GM18511 (cell line): ENCODE measurements at regions not wholly inside any gene's neighbourhood (a gene's known extent, or its start where the extent isn't known, plus 50 kb on each side); places are given as distances from the start of the nearest gene placed in this dataset.
"Not testable (repeated sequence)": the region's sequence is repeated elsewhere in the genome, so short reads cannot be mapped to it uniquely, and the experiment has no call there.

ENCODE experiments used
- ATAC-seq: cut with Tn5 transposase; IDR thresholded peaks from one replicate; pipeline ENCODE4 v1.9.1; 2021; ENCODE audit warnings: mild to moderate bottlenecking, moderate library complexity; ENCODE audit not compliant: unreplicated experiment

DNA sequence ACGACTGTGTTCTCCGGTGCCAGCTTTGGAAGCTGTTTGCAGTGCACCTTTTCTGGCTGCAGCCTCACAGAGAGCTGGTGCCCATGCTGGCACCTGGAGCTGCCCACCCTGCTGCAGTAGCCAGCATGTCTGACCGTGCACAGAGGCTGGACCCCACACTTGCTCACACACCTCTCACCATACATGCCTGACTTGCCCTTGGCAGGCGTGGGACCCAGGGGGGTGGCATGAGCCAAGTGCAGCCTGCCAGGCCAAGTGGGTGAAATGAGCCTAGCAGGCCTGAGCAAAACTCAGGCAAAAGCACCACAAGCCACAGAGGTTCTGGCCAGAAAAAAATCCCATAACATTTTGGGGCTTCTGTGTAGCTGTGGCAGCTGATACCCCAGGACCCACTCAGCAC is 258.8 kb downstream of the XPNPEP1 start:
- no peak for ATAC-seq

DNA sequence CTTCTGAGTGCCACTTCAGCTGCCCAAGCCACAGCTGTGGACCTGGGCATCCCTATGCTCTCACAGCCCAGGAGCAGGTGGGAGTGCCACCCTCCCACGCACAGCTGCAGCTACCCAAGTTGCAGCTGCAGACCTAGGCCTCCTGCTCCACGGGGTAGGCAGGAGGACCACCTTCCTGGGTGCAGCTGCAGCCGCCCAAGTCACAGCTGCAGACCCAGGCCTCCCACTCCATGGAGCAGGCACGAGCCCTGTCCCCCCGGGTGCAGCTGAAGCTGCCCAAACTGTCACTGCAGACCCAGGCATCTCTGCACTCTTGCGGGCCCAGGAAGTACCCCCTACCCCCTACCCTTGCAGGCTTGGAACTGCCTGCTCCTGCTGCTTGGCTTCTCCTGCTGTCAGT is 260.2 kb downstream of the XPNPEP1 start:
- no peak for ATAC-seq

DNA sequence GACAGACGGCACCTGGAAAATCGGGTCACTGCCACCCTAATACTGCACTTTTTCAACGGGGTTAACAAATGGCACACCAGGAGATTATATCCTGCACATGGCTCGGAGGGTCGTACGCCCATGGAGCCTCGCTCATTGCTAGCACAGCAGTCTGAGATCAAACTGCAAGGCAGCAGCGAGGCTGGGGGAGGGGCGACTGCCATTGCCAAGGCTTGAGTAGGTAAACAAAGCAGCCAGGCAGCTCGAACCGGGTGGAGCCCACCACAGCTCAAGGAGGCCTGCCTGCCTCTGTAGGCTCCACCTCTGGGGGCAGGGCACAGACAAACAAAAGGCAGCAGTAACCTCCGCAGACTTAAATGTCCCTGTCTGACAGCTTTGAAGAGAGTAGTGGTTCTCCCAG is 270.7 kb downstream of the XPNPEP1 start:
- ATAC-seq, result not testable (repeated sequence)

DNA sequence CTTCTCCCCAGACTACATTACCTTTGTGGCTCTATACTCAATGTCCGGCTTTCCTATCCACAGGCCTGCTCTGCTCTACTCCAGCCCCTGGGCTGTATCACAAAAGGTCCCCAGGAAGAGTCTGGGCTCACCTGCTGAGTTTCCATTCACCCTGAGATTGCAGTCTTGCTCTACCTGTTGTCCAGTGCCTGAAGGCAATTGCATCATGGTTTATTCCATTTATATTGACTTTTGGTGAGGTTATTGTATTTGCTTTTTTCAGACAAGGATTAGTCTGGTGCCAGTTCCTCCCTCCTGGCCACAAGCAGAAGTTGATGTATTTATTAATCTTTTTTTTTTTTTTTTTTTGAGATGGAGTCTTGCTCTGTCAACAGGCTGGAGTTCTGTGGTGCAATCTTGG is 273.1 kb downstream of the XPNPEP1 start:
- ATAC-seq, result no peak

DNA sequence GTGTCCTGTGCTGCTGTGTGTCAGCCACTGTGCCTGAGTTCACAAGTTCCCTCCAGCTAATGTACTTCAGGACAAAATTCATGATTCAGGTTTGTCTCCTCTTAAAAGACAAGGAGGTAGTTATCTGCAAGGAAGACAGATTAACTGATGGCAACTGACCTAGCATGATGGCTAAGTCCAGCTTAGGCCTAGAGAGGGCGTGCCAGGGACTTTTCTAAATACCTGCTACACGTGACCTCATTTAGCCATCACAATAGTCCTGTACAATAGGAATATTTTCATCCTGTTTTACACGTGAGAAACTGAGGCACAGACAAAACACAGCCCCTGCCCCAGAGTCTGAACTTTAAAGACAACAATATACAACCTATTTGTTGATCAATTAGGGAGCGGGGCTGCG is 275.7 kb downstream of the XPNPEP1 start:
- no peak for ATAC-seq

DNA sequence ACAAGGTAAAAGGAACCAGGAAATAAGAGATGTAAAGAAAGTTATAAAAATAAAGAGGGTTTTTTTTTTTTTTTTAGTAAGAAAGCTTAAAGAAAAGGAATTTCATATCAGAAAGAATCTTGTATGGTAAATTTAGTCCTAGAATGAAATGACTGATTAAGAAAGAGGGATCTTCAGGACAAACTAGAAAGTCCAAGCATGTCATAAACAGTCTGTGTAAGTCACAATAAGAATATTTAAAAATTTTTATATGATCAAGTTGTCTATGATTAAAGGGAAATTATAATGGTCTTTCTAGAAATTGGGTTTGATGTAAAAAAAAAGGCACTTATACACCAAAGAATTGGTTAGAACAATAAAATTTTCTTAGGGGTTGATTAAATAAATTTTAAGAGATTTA is 289.5 kb downstream of the XPNPEP1 start:
- ATAC-seq, result no peak

DNA sequence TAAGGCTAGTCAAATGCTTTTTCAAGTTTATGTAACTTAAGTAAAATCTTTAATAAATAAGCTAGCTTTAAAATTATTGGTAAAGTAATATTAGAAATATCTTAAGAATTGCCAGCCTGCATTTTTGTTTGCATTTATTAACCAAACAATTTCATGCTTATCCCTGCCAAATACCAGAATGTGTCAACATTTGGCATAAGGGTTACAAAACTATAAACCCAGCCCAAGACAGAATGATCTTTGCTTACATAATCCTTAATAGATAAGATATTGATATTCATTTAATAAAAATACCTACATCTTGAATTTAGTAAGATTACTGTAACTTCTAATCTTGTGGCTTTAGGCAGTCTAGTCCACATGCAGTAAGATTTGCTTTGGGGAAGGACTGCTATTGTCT is 290.3 kb downstream of the XPNPEP1 start:
- not testable (repeated sequence) for ATAC-seq

DNA sequence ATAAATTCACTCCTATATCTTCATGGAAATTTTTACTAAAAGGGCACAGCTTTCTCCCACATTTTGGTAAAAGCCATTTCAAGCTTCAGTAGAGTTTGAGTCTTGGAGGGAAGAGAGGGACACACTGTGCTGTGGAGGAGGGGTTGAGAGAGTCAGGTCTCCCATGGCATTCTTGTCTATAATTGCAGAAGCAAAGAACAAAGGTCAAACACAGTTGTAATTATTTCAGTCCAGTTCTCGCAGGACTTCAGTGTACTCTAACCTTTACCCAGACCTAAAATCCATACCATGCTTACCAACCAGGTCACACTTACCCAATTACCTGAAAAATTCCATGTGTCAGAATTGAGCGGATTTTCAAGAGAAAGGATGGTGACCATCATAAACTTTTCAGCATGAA is 298.4 kb downstream of the XPNPEP1 start:
- no peak for ATAC-seq

DNA sequence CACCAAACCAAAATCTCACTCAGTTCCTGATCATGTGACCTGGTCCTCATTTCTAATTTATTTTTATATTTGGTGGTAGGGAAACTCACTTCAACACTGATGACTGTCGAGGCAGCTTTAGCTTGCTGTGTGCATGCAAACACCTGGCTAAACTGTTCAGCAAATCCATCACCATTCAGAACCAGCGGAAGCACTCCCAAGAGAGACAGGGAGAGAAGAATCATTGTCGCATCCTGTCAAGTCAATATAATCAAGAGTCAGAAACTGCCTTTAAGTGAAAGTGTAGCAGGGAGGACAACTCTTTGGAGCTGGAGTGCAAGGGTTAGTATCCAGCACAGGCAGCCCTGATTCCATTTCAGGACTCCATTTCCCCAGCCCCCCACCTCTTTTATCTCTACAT is 300.7 kb downstream of the XPNPEP1 start:
- ATAC-seq, result no peak

DNA sequence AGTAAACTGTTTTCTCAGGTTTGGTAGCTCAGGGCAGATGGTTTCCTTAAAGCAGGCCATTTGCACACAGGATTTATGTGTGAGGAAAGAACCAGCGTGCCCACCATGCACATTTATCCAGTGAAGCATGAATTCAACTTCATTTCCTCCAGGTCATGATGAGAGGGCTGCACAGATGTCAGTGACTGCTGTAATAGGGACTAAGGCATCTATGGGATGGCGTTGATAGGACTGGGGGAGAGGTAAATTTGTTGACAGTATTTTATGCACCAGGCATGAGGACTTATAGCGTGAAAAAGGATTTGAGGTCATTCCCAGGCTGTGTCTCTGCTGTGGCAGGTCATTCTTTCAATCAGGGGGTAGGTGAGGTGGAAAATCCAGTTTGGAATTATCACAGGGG is 302.9 kb downstream of the XPNPEP1 start:
- no peak for ATAC-seq

DNA sequence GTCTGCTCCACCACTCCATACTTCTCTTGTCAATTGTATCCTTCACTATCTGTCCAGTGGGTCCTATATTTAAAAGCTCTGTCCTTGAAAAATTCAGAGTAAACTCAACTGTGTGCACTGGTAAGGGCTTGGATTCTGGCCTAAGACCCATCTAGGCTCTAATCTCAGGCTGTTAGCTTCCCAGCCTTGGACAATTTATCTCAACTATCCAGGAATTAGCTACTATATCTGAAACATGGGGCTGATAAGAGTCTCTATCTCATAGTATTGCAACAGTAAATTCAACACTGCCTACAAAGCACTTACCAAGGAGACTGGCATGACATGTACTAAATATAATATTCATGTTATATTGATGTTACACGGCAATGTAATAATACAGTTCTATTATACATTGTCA is 303.4 kb downstream of the XPNPEP1 start:
- no peak for ATAC-seq

DNA sequence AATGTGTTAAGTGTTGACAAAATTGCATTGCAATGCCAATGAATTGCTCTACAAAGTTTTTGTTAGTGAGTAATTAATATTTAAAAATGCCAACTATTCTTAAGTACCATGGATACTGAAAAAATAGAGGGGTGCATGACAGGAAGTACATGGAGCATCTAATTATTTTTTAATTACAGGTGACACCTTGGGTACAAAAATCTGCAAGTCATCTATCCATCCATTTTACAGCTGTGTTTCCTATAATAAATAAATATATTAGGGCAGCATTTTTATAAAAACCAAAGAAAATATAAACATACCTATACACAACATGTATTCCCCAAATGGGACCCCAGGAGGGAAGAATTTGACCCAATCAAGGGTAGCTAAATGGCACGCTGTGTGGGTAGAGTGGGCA is 304.6 kb downstream of the XPNPEP1 start:
- ATAC-seq, result no peak

DNA sequence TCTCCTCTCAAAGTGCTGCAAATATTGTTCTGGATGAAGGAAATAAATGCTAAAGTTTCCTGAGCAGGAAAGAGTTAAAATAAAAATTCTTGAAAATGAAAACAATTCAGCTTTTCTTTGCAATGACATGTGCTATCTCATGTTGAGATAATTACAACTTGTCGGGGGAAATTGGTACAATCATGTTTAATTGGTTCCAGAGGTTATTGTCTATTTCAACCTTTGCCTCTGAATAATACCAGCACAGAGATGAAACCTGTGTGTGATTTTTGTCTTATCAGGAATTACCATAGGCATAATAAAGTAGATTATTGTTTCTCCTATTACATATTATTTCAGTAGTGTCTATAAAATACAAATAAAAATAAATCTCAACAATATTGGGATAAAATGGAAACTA is 305.0 kb downstream of the XPNPEP1 start:
- no peak for ATAC-seq

DNA sequence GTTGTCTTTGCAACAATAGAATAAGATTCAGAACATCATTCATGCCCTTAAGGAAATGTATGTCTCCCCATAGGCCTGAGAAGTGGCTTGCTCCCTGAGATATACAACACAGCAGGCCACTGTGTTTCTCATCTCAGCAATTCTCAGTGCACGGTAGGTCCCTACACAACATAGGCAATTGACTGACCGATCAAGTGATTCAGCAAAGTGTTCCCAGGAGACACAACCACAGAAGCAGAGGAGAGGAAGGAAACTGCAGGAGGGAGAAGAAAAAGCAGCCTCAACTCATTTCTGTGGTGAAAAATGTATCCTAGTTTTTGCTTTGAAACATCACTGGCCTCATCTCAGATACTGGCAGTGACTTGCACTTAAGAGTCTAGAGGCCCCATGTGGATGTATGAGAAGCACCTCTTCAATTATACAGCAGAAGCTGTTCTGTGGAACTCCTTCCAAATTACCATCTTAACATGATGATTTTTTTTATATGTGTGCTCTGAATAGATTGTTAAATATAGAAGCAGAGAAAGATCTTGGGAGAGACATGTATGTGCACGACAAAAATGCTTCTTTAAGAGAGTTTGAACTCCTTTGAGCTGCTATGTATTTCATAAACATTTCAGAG is 306.8 kb downstream of the XPNPEP1 start:
- no peak for ATAC-seq

DNA sequence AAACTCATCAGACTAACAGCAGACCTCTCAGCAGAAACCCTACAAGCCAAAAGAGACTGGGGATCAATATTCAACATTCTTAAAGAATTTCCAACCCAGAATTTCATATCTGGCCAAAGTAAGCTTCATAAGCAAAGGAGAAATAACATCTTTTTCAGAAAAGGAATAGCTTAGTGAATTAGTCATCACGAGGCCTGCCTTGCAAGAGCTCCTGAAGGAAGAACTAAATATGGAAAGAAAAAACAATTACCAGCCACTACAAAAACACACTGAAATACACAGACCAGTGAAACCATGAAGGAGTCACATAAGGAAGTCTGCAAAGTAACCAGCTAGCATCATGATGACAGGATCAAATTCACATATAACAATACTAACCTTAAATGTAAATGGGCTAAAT is 328.0 kb downstream of the XPNPEP1 start:
- not testable (repeated sequence) for ATAC-seq

DNA sequence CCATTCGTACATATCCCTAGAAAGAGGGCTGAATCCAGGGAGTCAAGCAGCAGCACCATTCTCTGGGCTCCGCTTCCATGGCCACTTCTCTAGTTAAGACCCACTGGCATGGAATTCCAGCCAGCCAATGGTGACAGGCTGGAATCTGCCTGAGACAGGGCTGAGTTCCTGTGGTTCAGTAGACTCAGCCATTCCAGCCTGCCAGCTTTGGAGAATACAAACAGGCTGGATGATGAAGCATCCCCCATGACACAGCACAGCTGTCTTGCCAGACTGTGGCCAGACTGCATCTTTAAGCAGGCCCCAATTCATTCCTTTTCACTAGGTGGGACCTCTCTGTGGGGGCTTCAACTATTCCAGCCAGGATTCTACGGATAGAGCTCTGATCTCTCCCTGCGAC is 329.6 kb downstream of the XPNPEP1 start:
- ATAC-seq, result no peak

DNA sequence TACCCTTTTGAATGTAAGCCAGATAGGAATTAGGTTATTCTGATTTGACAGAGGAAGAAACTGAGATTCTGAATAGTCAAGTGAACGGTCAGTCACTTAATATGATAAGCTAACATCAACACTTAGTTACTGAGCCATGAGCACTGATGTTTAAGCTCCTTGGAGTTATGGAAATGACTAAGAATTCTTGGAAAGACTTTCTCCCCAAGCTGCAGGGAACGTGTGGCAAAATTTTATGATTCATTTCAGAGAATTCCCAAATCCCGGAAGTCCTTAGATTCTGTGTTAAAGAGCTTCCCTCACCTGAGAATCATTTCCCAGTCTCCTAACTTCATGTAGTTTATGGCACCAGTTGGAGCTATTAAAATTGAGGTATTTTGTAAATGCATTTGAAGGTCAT is 330.9 kb downstream of the XPNPEP1 start:
- ATAC-seq, result no peak

DNA sequence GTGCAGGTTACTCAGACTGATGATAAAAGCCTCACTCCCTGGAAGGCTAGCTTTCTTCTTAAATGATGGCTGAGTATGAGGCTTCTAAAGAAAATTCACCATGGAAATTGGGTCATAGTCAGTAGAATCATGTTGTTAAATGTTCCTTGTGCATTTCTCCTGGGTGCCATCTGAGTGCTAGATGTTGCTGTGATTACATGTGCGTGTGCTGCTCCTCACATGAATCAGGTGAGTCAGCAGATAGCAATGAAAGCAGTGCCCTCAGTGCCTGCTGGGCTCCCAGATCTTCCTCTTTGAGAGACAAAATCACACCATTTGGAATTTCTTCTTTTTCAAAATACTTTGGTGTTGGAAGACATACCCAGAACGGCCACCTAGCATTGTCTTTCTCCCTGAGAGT is 331.7 kb downstream of the XPNPEP1 start:
- no peak for ATAC-seq

DNA sequence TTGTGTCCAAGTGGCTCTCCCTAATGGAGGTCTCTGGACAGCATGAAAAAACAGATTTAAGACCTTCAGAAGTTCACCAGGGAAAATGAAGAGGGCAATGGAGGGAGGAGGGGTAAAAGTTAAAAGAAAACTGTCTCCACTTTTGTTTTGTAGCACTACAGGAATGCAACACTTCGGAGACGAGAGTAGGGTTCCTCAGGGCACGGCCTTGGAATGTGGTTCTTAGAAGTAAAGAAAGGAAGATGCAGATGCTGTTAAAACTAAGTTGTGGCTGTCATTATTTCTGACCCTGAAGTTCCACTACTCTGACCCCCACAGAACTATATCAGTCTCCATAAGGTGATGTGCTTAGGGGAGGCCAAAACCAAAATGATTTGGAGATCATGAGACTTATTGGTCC is 335.1 kb downstream of the XPNPEP1 start:
- no peak for ATAC-seq

DNA sequence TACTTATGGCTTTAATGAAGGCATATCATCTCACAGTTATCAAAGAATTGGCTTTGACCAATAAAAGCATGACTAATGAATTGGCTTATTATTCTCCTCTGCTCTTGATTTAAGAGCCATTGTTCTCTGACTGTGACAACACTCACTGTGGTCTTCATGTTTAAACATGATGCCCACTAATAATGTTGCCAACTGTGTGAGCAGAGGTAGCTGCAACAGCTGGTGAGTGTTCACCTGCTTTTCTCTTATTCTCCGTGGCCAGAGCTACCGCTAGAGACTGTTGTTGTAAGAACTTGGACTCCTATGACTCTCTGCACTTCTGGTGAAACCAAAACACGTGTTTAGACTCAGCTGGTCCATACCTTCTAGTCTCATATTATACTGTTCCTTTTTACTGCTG is 335.9 kb downstream of the XPNPEP1 start:
- no peak for ATAC-seq

DNA sequence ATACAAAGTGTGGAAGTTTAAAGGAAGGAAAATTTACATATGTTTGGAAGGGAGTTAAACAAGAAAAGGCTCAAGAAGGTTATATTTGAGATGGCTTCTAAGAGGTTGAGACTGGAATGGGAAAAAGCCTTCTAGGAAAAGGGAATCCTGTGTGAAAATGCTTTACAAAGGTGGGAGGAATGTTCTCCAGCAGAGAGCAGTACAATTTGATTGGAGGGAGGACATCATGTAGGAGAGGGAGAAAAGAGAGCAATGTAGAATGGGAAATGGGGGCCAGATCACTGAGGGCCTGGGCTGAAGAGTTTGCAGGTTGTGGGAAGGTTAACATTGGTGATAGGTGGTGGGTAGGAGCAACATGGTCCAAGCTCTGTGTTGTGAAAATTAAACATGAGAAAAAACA is 366.9 kb downstream of the XPNPEP1 start:
- no peak for ATAC-seq

DNA sequence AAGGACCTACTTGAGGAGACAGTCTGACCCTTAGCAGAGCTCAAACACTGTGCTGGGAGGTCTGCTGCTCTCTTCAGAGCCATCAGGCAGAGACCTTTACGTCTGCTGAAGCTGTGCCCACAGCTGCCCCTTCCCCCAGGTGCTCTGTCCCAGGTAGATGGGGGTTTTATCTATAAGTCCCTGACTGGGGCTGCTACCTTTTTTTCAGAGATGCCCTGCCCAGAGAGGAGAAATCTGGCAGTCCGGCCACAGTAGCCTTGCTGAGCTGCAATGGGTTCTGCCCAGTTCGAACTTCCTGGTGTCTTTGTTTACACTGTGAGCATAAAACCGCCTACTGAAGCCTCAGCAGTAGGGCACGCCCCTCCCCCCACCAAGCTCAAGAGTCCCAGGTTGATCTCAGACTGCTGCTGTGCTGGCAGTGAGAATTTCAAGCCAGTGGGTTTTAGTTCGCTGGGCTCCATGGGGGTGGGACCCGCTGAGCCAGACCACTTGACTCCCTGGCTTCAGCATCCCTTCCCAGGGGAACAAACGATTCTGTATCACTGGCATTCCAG is 381.2 kb downstream of the XPNPEP1 start:
- not testable (repeated sequence) for ATAC-seq

DNA sequence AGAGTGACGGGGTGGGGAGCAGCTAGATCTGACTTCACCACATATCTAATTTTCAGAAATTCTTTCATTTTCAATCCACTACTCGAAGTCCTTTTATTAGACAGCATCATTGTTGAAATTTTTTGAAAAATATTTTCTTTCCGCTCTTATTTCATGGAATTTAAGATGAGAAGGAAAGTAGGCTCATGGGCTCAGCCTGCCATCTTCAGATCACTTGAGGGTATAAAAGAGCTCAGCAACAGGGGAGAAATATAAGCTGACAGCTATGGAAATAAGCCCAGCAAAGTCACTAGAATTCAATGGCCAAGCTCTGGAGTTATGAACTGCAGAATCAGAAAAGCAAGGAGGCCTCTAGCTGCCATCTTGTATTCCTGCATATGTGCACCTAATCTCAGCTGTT is 389.1 kb downstream of the XPNPEP1 start:
- ATAC-seq, result no peak
